ACC112 (cell line): ENCODE measurements at regions not wholly inside any gene's neighbourhood (a gene's known extent, or its start where the extent isn't known, plus 50 kb on each side); places are given as distances from the start of the nearest gene placed in this dataset.
"Not testable (repeated sequence)": the region's sequence is repeated elsewhere in the genome, so short reads cannot be mapped to it uniquely, and the experiment has no call there.

Experiments used
- H2AFZ ChIP-seq: fragments of 200-600 bp; sonication (generic); one replicate; pipeline ENCODE4 v1.6.0; 2017; ENCODE audit warnings: antibody characterized with exemption, low read length; ENCODE audit not compliant: unreplicated experiment
- H3K27ac ChIP-seq: fragments of 200-600 bp; sonication (generic); 2 replicates; pipeline ENCODE4 v1.5.1; 2014; ENCODE audit warnings: low read depth, mild to moderate bottlenecking, antibody characterized with exemption, low read length, moderate library complexity
- H3K27me3 ChIP-seq: fragments of 200-600 bp; sonication (generic); 2 replicates; pipeline ENCODE4 v1.6.1; 2014; ENCODE audit warnings: mild to moderate bottlenecking, antibody characterized with exemption, low read length, moderate library complexity, mixed read lengths; ENCODE audit not compliant: insufficient read depth
- H3K36me3 ChIP-seq: fragments of 200-600 bp; sonication (generic); 2 replicates; pipeline ENCODE4 v1.6.1; 2016; ENCODE audit warnings: mild to moderate bottlenecking, antibody characterized with exemption, low read length, moderate library complexity, mixed read lengths; ENCODE audit not compliant: insufficient read depth
- H3K4me1 ChIP-seq: fragments of 200-600 bp; sonication (generic); one replicate; pipeline ENCODE4 v1.6.1; 2016; ENCODE audit warnings: low read length, mixed read lengths; ENCODE audit not compliant: insufficient read depth, unreplicated experiment, control insufficient read depth
- H3K4me3 ChIP-seq: fragments of 200-600 bp; sonication (generic); 2 replicates; pipeline ENCODE4 v1.5.1; 2014; ENCODE audit warnings: mild to moderate bottlenecking, low read depth, low read length
- H3K79me2 ChIP-seq: fragments of 200-600 bp; sonication (generic); one replicate; pipeline ENCODE4 v1.6.0; 2016; ENCODE audit warnings: low read length; ENCODE audit not compliant: control insufficient read depth, unreplicated experiment, insufficient read depth

DNA sequence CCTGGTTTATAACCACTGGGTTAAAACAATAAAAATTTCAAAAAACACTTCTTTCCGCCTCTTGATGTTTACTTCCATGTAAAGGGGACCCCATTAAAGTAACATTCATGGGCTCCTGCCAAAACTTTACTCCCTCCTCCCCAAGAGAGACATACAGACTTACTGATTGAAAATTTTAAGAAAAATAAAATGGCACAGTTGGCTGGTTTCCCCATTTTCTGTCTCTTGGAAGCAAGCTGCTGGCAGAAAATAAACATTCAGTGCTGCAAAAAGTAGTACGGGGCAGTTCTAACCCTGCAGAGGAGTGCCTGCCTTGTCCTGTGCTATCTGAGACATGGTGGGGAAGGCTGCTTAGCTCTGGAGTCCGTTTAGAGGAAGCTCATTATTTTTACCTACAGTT lies 187.3 kb upstream of the INTU start:
- no peak overlapping the region for H3K27ac ChIP-seq
- H3K4me1 ChIP-seq = no peaks in the 10 kb centered on the region
- no peaks in the 10 kb centered on the region for H3K36me3 ChIP-seq
- H3K79me2 ChIP-seq = no peaks in the 10 kb centered on the region
- H3K27me3 ChIP-seq = no peaks in the 10 kb centered on the region; the same call in 1 of the 2 replicates
- no peak overlapping the region for H2AFZ ChIP-seq
- no peak overlapping the region for H3K4me3 ChIP-seq

DNA sequence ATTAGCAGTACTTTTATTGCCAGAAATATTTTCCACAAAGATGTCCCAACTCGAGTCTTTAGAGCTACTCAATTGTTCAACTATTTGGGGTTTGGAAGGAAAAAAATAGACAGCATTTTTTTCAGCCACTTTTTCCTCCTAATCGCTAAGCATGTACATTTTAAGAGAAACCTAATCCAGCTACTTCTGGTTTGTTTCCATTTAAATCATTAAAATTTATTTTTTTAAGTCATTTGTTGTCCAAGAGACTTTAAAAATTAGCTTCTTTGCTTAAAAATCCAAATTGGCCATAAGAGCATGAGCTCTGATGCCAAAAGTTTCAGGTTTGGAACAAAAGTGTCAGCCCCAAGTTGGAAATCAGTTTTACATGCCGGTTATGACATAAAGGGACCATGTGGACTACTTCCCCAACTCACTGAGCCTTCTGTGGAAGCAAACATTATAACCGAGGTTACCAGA lies 186.3 kb upstream of the INTU start:
- H3K27me3 ChIP-seq = no peaks in the 10 kb centered on the region; the same call in 1 of the 2 replicates
- H3K4me3 ChIP-seq = no peak overlapping the region
- H3K36me3 ChIP-seq = no peaks in the 10 kb centered on the region
- no peaks in the 10 kb centered on the region for H3K4me1 ChIP-seq
- no peaks in the 10 kb centered on the region for H3K79me2 ChIP-seq
- no peak overlapping the region for H2AFZ ChIP-seq
- no peak overlapping the region for H3K27ac ChIP-seq

DNA sequence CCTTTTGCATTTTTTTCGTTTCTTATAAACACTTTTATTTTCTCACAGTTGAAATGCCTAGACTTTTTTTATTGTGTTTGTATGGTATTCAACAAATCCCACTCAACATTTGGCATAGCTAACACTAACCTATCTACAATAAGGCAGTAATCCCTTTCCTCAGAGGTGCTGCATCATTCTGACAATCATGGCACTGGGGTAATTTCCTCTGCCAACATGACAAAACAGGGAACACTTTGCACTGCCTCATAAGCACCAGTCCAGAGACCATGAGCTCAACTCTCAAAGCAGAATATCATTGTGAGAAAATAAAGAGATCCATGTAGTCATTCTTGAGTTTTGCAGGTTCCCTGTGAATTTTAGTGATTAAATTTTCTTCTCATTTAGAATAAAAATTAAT lies 183.8 kb upstream of the INTU start:
- Histone ChIP-seq H3K4me3 (no peak overlapping the region), H3K79me2 (no peaks in the 10 kb centered on the region), H3K4me1 (no peaks in the 10 kb centered on the region), H3K27ac (no peak overlapping the region), H3K27me3 (peaks cover 5% of the 10 kb centered on the region; the same call in 1 of the 2 replicates), H2AFZ (no peak overlapping the region), H3K36me3 (no peaks in the 10 kb centered on the region)

DNA sequence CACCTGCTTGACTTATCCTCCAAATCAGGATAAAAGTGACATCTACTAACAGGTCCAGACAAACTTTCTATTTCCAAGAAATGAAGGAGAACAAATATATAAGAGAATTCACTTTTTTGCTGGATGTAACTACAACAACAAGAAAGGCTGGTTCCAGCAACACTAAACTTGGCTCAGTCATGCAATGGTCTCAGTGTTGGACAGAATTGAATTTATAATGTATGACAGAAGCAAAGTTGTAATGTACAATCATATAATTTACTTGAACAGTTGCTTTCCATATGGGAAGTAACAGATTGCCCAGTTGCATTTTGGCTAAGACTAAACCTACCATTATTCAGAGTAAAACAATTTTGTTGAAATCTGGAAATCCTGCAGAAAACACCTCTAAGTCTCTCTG lies 183.3 kb upstream of the INTU start:
- Histone ChIP-seq H3K27ac (no peak overlapping the region), H3K4me1 (no peaks in the 10 kb centered on the region)

DNA sequence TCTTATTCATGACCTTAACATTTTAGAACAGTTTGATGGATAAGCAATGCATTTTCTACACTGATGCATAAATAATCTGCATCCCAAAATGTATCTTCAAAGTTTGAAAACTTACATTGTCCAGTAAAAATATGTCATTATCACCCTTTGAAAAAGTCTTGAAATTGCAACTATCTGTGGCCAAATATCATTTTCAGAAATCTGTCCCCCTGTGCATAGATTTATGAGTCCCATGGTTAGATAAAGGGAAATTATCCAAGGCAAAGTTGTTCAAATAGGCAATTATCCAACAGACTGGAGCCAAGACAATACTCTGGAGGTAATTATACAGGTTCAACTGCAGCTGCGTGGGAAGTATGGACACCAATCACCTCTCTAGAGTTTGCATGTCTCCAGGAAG lies 182.5 kb upstream of the INTU start:
- Histone ChIP-seq H2AFZ (no peak overlapping the region), H3K79me2 (no peaks in the 10 kb centered on the region), H3K36me3 (no peaks in the 10 kb centered on the region), H3K27me3 (peaks cover 5% of the 10 kb centered on the region; the same call in 1 of the 2 replicates), H3K4me1 (no peaks in the 10 kb centered on the region), H3K4me3 (no peak overlapping the region), H3K27ac (no peak overlapping the region)

More for the DNA sequence above, 183.3 kb upstream of the INTU start:
- Histone ChIP-seq H2AFZ (no peak overlapping the region), H3K36me3 (no peaks in the 10 kb centered on the region), H3K27me3 (peaks cover 5% of the 10 kb centered on the region; the same call in 1 of the 2 replicates), H3K79me2 (no peaks in the 10 kb centered on the region), H3K4me3 (no peak overlapping the region)

DNA sequence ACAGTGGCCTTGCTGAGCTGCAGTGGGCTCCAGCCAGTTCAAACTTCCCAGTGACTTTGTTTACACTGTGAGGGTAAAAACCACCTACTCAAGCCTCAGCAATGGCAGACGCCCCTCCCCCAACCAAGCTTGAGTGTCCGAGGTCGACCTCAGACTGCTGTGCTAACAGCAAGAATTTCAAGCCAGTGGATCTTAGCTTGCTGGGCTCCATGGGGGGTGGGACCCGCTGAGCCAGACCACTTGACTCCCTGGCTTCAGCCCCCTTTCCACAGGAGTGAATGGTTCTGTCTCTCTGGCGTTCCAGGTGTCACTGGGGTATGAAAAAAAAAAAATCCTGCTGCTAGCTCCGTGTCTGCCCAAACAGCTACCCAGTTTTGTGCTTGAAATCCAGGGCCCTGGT lies 168.9 kb upstream of the INTU start:
- Histone ChIP-seq H3K79me2 (no peaks in the 10 kb centered on the region), H3K27ac (no peak overlapping the region), H3K27me3 (no peaks in the 10 kb centered on the region), H3K4me1 (no peaks in the 10 kb centered on the region), H3K36me3 (no peaks in the 10 kb centered on the region), H3K4me3 (no peak overlapping the region), H2AFZ (no peak overlapping the region)

DNA sequence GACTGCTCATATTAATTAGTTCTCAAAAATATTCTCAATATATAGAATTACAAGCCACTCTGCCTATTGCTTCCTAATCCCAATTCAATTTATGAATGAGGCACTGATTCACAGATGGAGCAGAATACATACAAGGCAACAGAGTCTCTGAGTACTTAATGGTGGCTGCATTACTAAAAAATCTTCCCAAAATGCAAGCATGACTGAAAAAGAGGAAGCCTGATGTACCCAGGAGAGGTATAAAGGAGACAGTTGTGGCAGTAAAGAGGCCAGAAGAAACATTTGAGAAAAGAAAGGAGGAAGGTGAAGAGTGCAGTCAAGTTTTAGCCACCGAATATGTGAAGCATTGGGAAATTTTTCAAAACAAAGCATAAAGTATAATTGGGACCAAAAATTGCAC lies 163.2 kb upstream of the INTU start:
- no peaks in the 10 kb centered on the region for H3K79me2 ChIP-seq
- H3K4me3 ChIP-seq = no peak overlapping the region
- H2AFZ ChIP-seq = no peak overlapping the region
- H3K4me1 ChIP-seq = no peaks in the 10 kb centered on the region
- H3K36me3 ChIP-seq = no peaks in the 10 kb centered on the region
- no peak overlapping the region for H3K27ac ChIP-seq
- no peaks in the 10 kb centered on the region for H3K27me3 ChIP-seq

DNA sequence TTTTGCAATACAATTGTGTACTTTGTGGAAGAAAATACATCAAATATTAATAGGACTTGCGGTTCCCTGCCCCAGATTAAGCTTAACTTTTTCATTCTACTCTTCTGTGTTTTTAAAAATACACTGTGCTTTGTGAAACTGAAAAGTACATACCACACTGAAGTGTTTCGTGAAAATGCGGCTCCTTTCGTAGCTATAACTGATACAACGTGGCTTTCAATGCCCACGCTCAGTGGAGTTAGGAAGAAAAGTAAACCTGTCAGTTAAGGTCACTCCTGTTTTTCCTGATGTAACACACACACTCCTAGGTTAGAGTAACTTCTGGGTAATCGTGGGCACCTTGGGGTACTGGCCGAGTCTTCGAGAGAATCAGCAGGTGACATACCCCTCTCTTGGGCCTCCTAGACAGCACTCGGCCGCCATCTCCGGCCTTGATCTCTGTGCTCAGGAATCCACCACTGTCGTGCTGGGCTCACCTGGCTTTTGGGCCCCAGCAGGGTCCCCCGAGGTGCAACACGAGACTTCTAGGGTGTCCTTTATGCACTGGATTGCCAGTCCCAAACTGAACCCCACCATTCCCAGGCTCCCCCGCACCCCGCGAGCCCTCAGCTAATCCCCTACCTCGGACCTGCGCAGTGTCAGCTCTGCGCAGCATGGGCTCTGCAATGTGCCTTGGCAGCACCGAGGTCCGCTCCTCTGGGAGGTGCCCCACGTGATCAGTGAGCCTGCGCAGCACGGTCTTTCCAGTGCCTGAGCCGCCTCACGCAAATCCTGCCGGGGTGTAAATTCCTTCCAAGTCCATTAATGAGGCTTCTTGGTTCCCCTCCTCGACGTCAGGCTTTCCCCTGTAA lies 162.6 kb upstream of the INTU start:
- Histone ChIP-seq H3K36me3 (no peaks in the 10 kb centered on the region), H2AFZ (no peak overlapping the region), H3K27me3 (no peaks in the 10 kb centered on the region), H3K27ac (no peak overlapping the region), H3K4me3 (no peak overlapping the region), H3K79me2 (no peaks in the 10 kb centered on the region), H3K4me1 (no peaks in the 10 kb centered on the region)

DNA sequence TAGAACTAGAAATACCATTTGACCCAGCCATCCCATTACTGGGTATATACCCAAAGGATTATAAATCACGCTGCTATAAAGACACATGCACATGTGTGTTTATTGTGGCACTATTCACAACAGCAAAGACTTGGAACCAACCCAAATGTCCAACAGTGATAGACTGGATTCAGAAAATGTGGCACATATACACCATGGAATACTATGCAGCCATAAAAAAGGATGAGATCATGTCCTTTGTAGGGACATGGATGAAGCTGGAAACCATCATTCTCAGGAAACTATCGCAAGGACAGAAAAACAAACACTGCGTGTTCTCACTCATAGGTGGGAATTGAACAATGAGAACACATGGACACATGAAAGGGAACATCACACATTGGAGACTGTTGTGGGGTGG lies 154.5 kb upstream of the INTU start:
- H3K27me3 ChIP-seq, H3K36me3 ChIP-seq, H3K4me1 ChIP-seq, H3K79me2 ChIP-seq, H3K27ac ChIP-seq, H3K4me3 ChIP-seq, H2AFZ ChIP-seq: not testable (repeated sequence)

DNA sequence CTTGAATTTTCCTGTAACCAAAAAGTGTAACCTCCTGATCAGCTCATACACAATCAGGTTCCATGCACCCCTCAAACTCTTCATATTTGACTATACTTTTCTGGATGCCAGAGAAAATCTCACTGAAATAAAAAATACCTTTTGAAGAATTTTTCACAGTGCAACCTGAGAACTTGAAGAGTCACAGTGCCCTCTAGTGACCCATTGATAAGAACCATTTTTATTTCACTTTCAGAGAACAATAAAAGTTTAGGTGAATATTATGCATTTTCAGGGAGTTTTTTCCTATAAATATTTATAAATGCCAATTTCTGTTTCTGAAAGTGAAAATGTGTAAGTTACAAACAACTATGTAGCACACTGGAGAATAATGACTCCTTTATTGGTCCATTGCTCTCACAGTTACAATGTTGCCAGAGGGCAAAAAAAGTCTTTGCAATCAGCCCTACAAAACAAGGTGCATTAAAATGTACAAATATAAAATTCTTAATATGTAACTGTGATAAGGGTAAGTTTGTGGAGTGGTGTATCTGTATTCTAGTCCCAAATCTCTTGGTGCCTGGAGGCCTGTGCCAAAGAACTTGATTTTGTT lies 153.6 kb upstream of the INTU start:
- no peak overlapping the region for H3K27ac ChIP-seq
- no peaks in the 10 kb centered on the region for H3K27me3 ChIP-seq
- H3K79me2 ChIP-seq = no peaks in the 10 kb centered on the region
- H2AFZ ChIP-seq = no peak overlapping the region
- no peaks in the 10 kb centered on the region for H3K36me3 ChIP-seq
- no peak overlapping the region for H3K4me3 ChIP-seq
- no peaks in the 10 kb centered on the region for H3K4me1 ChIP-seq

DNA sequence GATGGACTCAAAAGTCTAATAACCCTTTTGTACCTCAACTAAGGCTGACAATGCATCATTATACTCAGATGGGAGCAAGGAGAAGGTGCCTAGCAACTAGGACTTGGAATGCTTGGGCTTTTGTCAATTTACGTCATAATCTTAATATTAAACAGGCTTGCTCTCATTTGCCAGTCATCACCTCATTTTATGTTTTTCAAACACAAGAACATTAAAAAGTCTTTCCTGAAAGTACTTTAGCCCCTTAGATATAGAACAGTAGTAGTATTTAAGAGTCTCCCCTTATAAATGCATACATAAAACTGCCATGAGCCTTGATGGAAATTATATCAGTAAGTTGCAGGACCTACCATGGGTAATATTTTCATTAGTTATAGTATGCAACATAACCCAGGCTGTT lies 150.7 kb upstream of the INTU start:
- Histone ChIP-seq H3K4me3 (no peak overlapping the region), H3K79me2 (no peaks in the 10 kb centered on the region), H3K27me3 (no peaks in the 10 kb centered on the region), H3K27ac (no peak overlapping the region), H3K36me3 (no peaks in the 10 kb centered on the region), H2AFZ (no peak overlapping the region), H3K4me1 (no peaks in the 10 kb centered on the region)
